ENCODE measurements at regions not wholly inside any gene's neighbourhood (a gene's known extent, or its start where the extent isn't known, plus 50 kb on each side); places are given as distances from the start of the nearest gene placed in this dataset.
A peak's percentile ranks its signal among the peaks of the same experiment; 100 is the strongest.

GRCh38 chr5:137567226-137567625 lies 68.1 kb upstream of the SPOCK1 start:
- no peak for DNase-seq

DNA sequence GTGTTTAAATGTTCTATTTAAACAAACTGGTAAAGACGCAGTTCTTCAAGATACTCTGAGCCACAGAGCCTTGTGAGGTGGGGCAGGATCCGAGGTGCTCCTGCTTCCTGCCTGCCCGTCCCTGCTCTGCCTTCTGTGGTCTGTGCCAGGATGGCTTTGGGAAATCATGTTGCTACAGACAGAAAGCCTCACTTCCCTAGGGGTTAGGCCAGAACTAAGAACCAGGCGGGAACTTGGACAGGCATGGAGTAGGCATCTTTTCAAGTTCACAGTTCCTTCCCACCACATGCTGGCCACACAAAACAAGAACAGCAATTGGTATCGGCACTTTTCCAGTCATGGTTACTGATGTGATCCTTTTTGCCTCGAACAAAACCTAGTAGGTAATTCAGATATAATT lies 67.7 kb upstream of the SPOCK1 start:
- no peak for DNase-seq

DNA sequence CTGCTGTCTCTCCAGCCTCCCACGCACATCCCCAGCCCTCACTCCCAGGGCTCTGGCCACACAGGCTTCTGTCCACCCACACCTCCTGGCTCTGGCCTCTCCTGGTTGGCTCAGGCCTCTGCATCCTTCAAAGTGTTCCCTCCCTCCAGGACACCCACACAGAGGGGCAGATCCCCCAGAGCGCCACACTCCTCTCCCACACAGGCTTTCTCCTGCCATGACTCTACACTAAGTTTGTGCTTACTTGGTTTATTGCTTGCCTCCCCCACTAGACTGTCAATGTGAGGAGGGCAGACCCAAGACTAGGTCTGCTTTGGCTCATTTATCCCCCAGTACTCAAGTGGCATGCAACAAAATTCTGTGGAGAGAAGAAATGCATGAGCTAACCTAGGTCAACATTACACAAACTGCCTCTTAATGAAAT lies 67.0 kb upstream of the SPOCK1 start:
- DNase-seq, result no peak

DNA sequence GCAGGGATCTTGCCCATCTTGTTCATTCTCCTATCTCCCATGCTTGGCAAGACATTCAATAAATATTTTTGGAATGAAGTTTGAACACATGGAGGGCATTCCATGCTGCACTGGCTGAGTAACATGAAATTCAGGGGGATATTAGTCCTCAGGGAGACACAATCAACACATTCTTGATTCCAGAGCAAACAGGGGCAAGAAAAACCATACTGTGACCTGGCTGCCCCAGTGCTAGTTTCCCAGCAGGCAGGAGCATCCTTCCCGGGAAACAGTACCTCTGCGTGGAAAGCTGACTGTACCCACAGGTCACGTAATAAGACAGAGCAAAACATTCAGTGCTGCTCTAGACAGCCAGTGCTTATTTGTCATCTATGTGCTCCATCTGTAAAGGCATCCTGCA lies 66.3 kb upstream of the SPOCK1 start:
- DNase-seq, result no peak

DNA sequence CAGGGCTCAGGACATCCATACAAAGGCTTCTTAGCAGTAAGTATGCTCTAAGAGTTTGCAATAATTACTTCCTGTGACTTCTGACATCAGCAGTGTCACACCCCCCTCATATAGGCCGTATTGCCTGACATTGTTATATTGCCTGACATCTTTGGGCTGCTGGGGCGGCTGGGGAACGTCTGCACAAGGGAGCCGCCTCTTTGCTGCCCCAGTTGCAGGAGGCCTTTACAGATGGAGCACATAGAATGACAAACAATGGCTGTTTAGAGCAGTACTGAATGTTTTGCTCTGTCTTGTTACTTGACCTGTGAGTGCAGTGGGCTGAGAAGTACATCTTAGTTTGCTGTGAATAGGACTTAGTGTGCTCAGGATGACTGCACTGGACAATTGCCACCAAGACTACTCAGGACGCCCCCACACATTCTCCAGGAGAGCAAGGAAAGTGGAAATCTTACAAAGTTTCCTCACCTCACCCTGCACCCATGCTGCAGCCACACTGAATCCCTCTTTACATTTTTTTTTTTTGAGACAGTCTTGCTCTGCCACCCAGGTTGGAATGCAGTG lies 65.4 kb upstream of the SPOCK1 start:
- DNase-seq, result no peak

- DNase-seq, result peak; percentile 12
Measured at GRCh38 chr5:137563646-137564397, 64.7 kb upstream of the SPOCK1 start.

GRCh38 chr5:137563301-137563645 lies 64.1 kb upstream of the SPOCK1 start:
- no peak for DNase-seq

GRCh38 chr5:137561608-137562007 lies 62.5 kb upstream of the SPOCK1 start:
- no peak for DNase-seq

DNA sequence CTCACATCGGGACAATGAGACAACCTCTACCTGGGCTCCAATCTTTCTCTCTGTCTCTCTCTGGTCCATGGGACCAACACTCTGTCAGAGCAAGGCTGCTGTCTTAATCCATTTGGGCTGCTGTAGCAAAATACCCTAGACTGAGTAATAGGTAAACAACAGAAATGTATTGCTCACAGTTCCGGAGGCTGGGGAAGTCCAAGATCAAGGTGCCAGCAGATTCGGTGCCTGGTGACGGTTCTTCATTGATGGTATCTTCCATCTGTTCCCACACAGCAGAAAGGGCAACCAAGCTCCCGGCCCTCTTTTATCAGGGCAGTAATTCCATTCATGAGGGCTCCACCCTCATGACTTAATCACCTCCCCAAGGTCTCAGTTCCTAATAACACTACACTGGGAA lies 61.3 kb upstream of the SPOCK1 start:
- no peak for DNase-seq

Measured in NCI-H748 treated with DMSO at 0.1 percent for 48 hours (cell line).